ENCODE measurements at regions not wholly inside any gene's neighbourhood (a gene's known extent, or its start where the extent isn't known, plus 50 kb on each side); places are given as distances from the start of the nearest gene placed in this dataset.

DNA sequence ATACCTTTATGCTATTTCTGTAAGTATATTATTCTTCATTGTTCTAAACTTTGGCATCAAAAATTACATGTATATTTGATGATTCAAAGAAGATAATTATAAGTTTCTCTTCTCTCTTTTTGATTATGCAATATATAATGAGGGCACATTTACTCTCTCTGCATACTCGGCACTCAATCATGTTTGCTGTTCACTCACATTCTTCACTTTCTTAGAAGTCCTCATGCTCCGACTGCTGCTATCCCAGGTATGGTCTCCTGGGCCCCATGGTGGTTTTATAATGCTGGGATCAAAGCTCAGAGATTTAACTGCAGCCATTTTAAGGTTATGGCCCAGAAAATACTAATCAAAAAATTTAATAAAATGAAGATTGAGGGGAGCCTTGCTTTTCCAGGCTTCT, 529.7 kb upstream of the IL12A start:
- DNase-seq (no peak), ATAC-seq (no peak)
- TF ChIP-seq POLR2A (IDR thresholded peaks at IDR 0.05): no peak
- TF ChIP-seq, protein P1, sequence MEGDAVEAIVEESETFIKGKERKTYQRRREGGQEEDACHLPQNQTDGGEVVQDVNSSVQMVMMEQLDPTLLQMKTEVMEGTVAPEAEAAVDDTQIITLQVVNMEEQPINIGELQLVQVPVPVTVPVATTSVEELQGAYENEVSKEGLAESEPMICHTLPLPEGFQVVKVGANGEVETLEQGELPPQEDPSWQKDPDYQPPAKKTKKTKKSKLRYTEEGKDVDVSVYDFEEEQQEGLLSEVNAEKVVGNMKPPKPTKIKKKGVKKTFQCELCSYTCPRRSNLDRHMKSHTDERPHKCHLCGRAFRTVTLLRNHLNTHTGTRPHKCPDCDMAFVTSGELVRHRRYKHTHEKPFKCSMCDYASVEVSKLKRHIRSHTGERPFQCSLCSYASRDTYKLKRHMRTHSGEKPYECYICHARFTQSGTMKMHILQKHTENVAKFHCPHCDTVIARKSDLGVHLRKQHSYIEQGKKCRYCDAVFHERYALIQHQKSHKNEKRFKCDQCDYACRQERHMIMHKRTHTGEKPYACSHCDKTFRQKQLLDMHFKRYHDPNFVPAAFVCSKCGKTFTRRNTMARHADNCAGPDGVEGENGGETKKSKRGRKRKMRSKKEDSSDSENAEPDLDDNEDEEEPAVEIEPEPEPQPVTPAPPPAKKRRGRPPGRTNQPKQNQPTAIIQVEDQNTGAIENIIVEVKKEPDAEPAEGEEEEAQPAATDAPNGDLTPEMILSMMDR (IDR thresholded peaks at IDR 0.05): no peak
- WGBS (ENCODE audit: insufficient coverage, low coverage, low lambda C conversion rate, missing lambda C conversion rate): 65% methylated on average over 2 of the region's 2 CpGs
- intact Hi-C loops (cut with DNase I): no loop called here
- Histone ChIP-seq H3K4me1 (no peaks in the 10 kb centered on the region), H3K27ac (no peak overlapping the region), H3K36me3 (no peaks in the 10 kb centered on the region), H3K9me3 (no peaks in the 10 kb centered on the region), H3K27me3 (no peaks in the 10 kb centered on the region), H3K4me3 (no peak overlapping the region)

DNA sequence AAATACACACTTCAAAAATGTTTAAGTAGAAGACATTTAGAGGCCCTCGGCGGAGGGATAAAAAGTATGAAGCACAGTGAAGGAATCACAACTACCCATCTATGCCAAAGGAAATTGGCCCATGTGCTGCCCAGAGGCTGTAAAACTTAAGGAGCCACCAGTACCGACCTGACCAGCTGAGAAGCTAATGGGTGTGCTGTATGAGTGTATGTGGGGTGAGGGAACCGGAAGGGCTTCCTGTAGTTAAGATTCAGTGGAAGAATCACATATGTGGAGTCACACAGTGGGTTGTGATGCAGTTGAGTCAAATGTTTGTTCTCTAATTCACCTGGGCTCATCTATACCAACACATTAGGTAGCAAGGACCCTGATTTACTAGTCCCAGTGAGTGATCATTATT, 516.0 kb upstream of the IL12A start:
- no peaks in the 10 kb centered on the region for H3K36me3 ChIP-seq
- H3K4me1 ChIP-seq: no peaks in the 10 kb centered on the region
- intact Hi-C loops (cut with DNase I): no loop called here
- no peaks in the 10 kb centered on the region for H3K9me3 ChIP-seq
- H3K27me3 ChIP-seq: no peaks in the 10 kb centered on the region
- TF ChIP-seq, protein P1 (IDR thresholded peaks at IDR 0.05): no peak
- TF ChIP-seq POLR2A (IDR thresholded peaks at IDR 0.05): no peak
- H3K4me3 ChIP-seq: no peak overlapping the region
- no peak for DNase-seq
- no peak for ATAC-seq
- no peak overlapping the region for H3K27ac ChIP-seq
- 52% methylated on average over 4 of the region's 4 CpGs for WGBS (ENCODE audit: insufficient coverage, low coverage, low lambda C conversion rate, missing lambda C conversion rate)

DNA sequence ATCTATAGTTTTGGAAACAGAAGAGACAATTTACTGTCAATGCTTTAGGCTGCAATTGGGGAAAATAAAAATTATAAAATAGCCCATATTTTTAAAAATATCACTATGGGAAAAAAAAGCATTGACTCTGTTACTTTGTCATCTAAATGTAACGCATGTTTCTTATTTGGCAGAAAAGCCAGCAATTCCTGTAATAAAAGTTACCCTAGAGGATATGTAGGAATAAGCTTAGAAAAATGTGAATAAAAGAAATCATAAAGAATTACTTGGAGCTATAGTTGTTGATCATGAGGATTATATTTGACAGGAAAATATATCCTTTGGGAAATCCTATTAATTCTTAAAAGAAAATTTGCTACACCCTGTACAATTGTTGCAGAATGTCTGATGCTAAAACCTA, 515.4 kb upstream of the IL12A start:
- TF ChIP-seq POLR2A (IDR thresholded peaks at IDR 0.05): no peak
- TF ChIP-seq, protein P1 (IDR thresholded peaks at IDR 0.05): no peak
- H3K36me3 ChIP-seq: no peaks in the 10 kb centered on the region
- intact Hi-C loops (cut with DNase I): no loop called here
- no peaks in the 10 kb centered on the region for H3K27me3 ChIP-seq
- H3K27ac ChIP-seq: no peak overlapping the region
- no peak overlapping the region for H3K4me3 ChIP-seq
- DNase-seq (no peak), ATAC-seq (no peak)
- 100% methylated on average over 1 of the region's 1 CpG for WGBS (ENCODE audit: insufficient coverage, low coverage, low lambda C conversion rate, missing lambda C conversion rate)
- no peaks in the 10 kb centered on the region for H3K9me3 ChIP-seq
- H3K4me1 ChIP-seq: no peaks in the 10 kb centered on the region

DNA sequence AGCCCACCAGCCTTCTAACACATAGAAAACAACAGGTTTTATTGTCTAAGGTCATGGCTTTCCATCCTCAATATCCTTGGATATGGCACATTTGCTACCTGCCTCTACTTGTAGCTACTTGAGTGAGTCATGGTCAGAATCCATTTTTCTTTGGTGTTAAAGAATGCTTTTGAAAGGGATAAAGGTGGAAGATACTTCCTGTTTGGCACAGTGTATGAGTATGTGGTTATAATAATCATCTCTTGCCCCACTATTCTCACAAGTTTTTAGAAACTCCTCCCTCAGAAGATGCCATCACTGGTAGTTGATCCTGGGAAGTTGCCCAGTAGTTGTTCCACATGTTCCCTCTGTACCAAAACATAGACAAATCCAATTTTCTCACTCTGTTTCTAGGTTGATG, 508.6 kb upstream of the IL12A start:
- H3K36me3 ChIP-seq: no peaks in the 10 kb centered on the region
- no peaks in the 10 kb centered on the region for H3K4me1 ChIP-seq
- no peak overlapping the region for H3K27ac ChIP-seq
- ATAC-seq: no peak
- no peaks in the 10 kb centered on the region for H3K27me3 ChIP-seq
- no peaks in the 10 kb centered on the region for H3K9me3 ChIP-seq
- H3K4me3 ChIP-seq: no peak overlapping the region
- intact Hi-C loops (cut with DNase I): no loop called here
- no peak for DNase-seq
- TF ChIP-seq, protein P1 (IDR thresholded peaks at IDR 0.05): no peak
- no peak for TF ChIP-seq POLR2A (IDR thresholded peaks at IDR 0.05)

DNA sequence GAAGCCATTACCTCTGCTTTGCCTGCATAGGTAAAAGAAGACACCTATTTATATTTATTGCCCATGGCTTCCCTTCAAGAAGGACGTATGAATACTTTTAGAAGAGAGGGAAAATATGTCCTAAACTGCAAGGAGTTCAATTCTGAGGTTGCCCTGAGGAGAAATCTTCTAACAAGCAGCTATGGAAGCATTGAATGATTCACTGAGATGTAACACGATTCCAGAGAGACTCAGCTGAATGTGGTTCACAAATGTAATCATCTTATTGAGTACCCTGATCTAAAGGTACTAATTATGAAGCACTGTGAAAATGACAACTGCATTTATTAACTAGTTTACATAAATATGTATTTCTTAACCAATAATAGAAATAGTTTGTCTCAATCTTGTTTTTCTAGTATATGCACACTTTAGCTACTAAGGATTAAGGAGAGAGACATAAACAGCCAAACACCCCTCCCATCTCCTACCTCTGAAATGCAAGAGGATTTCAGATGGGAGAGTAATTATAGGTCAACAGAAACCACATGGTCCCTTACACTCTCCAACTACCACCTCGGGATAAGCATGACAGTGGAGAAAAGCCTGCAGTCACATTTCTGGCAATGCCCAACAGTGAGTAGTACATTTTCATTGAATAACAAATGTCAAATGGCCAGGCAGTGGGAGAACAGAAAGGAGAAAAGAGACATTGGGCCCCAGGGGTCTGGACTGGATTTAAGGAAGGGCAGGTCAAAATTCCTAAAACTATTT, 506.2 kb upstream of the IL12A start:
- WGBS (ENCODE audit: insufficient coverage, low coverage, low lambda C conversion rate, missing lambda C conversion rate): 23% methylated on average over 3 of the region's 3 CpGs
- no peak for DNase-seq
- H3K4me3 ChIP-seq: no peak overlapping the region
- intact Hi-C loops (cut with DNase I): no loop called here
- TF ChIP-seq, protein P1 (IDR thresholded peaks at IDR 0.05): no peak
- no peak for TF ChIP-seq POLR2A (IDR thresholded peaks at IDR 0.05)
- H3K27ac ChIP-seq: no peak overlapping the region
- peaks cover 0 to 5% (median 0%) of the 10 kb centered on the region in 4 donors for H3K9me3 ChIP-seq
- H3K4me1 ChIP-seq: no peaks in the 10 kb centered on the region
- ATAC-seq: no peak
- no peaks in the 10 kb centered on the region for H3K36me3 ChIP-seq
- H3K27me3 ChIP-seq: no peaks in the 10 kb centered on the region
